ENCODE measurements at regions not wholly inside any gene's neighbourhood (a gene's known extent, or its start where the extent isn't known, plus 50 kb on each side); places are given as distances from the start of the nearest gene placed in this dataset.
"Not testable (repeated sequence)": the region's sequence is repeated elsewhere in the genome, so short reads cannot be mapped to it uniquely, and the experiment has no call there.

DNA sequence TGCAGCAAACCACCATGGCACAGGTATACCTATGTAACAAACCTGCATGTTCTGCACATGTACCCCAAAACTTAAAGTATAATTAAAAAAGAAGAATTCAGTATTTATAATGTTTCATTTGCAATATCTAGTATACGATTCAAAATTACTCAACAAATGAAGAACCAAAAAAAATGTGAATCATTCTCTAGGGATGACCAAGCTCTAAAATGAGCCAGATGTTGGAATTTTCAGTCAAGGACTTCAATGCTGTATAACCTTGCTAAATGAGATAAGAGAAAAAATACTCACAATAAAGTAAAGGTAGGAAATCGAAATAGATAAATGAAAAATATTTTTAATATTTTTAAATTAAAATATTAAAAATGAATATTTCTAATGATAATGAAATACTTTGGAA, 108.7 kb upstream of the ADRA1B start:
- no peak for DNase-seq (ENCODE audit: low read depth in 1 of 2, low spot score in 1 of 2)

DNA sequence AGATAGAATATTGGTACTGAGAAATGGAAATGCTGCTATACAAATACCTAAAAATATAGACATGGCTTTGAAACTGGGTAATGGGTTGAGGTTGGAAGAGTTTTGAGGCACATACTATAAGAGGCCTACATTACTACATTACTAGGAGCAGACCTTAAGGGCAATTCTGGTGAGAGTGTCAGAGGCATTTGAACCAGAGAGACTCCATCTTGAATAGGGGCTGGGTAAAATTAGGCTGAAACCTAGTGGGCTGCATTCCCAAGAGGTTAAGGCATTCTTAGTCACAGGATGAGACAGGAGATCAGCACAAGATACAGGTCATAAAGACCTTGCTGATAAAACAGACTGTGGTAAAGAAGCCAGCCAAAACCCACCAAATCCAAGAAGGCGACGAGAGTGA, 104.6 kb upstream of the ADRA1B start:
- no peak for DNase-seq (ENCODE audit: low read depth in 1 of 2, low spot score in 1 of 2)

DNA sequence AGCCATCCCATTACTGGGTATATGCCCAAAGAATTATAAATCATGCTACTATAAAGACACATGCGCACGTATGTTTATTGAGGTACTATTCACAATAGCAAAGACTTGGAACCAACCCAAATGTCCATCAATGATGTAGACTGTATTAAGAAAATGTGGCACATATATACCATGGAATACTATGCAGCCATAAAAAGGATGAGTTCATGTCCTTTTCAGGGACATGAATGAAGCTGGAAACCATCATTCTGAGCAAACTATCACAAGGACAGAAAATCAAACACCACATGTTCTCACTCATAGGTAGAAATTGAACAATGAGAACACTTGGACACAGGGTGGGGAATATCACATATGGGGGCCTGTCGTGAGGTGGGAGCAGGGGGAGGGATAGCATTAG, 103.5 kb upstream of the ADRA1B start:
- not testable (repeated sequence) for DNase-seq (ENCODE audit: low read depth in 1 of 2, low spot score in 1 of 2)

DNA sequence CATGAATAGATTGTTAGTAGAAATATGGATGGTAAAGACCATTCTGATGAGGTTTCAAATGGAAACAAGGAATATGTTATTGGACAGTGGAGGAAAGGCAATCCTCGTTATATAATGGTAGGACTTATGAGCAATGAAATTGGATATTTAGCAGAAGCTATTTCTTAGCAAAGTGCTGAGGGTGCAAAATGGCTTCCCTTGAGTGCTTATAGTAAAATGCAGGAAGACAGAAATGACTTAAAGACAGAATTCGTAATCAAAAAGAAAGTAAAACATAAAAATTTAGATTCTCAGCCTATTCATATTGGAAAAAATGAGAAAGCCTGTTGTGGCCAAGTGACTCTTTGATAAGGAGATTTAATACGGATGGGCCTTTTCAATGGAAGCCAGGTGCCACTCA, 102.1 kb upstream of the ADRA1B start:
- no peak for DNase-seq (ENCODE audit: low read depth in 1 of 2, low spot score in 1 of 2)

DNA sequence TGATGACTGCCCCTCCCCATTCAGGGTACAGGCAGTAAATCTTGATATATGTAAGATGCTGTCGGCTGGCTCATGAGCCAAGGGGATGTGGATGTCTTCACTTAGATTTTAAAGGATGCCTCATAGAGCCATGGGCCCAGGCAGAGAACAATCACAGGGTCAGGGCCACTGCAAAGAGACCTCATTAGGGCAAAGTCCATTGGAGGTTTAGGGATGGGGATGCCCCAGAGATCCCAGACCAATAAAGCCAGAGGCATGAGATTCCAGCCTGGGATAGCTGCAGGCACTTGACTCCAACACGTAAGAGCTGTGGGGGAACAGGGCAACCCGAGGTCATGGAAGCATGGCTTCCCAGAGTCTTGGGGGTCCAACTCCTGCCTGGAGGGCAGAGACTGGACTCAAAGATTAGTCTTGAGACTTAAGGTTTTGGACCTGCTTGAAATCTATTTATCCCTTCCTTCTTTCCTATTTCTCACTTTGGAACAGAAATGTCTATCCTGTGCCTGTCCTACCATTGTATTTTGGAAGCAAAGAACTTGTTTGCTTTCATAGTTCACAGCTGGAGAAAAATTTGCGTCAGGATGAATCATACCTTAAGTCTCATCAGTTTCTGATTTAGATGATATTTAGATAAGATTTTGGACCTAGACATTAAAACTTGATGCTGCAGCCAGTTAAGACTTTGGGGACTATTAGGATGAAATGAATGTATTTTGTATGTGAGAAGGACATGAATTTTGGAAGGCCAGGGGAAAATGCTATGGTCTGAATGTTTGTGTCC, 101.3 kb upstream of the ADRA1B start:
- DNase-seq (ENCODE audit: low read depth in 1 of 2, low spot score in 1 of 2), result no peak

DNA sequence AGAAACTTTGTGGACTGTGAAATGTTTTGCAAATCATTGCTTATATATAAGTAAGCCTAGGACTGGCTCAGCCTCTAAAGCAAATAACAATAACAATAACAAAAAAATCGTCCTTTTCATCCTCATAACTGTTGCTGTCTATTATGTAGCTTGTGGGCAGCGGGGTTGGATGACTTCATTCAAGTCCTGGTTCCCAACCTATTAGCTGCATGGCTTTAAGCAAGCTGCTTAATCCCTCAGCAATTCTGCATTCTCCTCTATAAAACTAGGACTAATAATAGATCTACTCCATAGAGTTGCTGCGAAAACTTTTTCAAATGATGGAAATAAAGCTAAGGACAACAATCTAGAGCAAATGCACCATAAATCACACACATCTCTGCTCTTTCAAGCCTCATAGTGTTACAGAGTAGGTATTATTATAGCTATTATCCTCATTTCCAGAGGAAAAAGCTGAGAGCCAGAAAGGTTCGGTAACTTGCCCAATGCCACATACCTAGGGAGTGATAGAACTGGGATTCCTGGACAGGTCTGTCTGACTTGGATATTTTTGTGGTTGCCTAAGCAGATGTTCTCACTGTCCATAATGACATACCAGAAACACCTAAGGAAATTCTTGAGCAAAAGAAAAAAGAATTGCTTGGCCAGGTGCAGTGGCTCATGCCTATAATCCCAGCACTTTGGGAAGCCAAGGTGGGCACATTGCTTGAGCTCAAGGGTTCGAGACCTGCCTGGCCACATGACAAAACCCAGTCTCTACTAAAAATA, 98.8 kb upstream of the ADRA1B start:
- DNase-seq (ENCODE audit: low read depth in 1 of 2, low spot score in 1 of 2), result no peak

DNA sequence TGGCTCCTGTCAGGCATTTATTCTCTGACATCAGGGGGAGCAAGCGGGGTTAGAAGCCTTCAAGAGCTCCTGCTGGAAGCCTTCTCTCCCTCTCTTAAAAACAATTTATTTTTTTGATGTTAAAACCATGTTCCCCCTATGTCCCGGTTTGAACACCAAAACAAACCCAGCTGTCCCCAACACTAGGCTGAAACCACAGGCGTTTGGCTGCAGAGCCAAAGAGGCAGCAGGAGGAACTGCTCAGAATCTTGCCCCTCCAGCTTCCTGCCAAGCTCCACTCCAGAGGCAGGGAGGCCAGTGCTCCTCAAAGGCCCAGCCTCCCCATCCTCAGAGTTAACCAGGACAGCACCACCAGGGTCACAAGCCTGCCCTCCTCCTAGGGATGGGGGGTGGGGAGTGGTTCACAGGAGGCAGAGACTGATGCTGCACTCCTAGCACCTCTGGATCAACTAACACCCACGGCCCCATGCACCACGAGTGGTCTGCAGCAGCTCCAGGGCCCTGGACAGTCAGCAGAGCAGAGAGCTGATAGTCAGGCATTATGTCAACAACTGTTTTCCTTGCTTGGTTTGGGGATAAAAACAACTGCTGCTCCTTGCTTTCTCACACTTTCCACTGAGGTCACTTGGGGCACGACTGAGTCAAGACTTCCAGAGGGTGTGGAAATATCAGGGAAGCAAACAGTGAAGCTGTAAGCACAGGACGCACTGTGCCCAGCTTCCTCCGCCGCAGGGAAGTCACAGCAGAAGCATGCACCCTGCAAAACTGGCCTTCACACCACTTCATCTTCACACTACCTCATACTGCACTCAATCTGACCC, 96.5 kb upstream of the ADRA1B start:
- no peak for DNase-seq (ENCODE audit: low read depth in 1 of 2, low spot score in 1 of 2)

DNA sequence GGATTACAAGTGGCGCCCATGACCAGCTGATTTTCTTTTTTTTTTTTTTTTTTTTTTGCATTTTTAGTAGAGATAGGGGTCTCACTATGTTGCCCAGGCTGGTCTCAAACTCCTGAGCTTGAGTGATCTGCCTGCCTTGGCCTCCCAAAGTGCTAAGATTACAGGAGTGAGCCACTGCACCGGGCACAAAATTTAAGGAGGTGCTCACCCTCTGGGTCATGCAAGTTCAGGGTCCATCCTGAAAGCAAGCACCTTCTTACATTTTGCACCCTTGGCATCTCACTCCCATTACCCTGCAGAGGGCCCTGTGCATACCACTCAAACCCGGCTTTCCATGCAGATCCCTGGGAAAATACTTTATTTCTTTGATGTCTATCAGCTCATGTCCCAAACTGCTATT, 95.6 kb upstream of the ADRA1B start:
- DNase-seq (ENCODE audit: low read depth in 1 of 2, low spot score in 1 of 2), result no peak

DNA sequence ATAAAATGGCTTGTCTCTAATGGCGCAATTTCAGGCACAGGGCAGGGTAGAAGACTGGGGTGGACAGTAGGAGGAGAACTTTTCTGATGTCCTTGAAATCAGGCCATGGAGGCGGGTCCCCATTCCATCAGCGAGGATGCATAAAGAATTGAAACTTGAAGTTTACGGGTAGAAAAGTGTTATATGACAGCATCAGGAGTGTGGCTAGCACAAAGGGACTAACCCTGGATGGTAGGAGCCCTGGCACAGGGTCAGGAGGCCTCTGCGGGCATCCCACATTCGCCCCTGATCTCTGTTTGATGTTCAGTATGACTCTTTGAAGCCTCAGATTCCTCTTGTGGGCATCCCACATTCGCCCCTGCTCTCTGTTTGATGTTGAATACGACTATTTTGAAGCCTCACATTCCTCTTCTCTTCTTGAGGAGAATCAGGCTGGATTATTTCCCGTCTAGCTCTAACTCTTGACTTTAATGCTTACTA, 94.8 kb upstream of the ADRA1B start:
- no peak for DNase-seq (ENCODE audit: low read depth in 1 of 2, low spot score in 1 of 2)

DNA sequence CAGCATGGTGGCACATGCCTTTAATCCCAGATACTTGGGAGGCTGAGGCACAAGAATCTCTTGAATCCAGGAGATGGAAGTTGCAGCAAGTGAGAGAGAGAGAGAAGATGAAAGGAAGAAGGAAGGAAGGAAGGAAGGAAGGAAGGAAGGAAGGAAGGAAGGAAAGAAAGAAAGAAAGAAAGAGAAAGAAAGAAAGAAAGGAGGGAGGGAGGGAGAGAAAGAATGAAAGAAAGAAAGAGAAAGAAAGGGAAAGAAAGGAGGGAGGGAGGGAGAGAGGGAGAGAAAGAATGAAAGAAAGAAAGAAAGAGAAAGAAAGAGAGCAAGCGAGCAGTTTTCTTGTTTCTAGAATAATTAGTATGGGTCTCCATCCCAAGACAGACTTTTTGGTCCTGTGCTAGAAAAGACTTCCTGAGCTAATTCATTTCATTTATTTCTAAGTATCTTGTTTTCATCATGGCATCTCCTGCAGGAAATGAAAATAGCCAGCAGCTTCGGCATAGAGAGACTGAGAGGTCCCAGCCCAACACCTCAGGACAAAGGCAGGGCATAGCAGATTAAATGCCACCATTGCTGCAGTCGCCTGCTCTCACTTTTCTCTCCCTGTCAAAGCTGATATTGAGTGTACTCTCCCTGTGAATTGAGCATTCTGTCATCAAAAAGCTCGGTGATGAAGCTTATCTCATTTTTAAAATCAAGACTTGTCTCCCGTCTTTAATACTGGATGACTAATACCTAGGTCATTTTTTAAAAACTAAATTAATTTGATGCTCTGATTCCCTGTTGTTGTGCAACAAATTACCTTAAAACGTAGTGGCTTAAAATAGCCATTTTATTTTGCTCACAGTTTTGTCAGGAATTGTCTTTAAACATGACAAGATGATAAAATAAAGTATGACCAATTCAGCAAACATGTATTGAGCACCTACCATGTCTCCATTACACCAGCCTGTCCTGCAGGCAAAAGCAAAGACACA, 91.8 kb upstream of the ADRA1B start:
- no peak for DNase-seq (ENCODE audit: low read depth in 1 of 2, low spot score in 1 of 2)

DNA sequence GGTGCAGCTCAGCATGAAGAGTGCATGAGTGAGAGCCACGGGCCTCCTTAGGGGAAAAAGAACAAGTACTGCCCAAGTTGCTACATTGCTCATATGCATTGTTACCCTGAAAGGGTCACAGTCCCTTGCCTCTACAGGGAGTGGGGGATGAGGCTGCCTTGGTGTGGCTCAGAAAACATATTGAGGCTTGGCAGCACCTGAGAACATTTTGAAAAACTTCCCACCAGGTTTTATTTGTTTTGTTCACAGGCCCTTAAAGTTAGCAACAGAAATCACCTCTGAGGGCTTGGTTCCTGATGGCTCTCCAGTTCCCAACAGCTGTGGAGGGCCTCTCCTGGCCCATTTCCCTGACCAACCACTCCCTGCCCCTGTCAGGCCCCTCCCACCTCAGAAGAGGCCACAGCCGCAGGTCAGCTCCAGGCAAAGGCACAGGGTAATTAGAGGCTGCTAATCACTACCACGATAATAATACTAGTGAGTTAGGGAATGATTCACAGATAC, 90.7 kb upstream of the ADRA1B start:
- DNase-seq (ENCODE audit: low read depth in 1 of 2, low spot score in 1 of 2), result no peak

DNA sequence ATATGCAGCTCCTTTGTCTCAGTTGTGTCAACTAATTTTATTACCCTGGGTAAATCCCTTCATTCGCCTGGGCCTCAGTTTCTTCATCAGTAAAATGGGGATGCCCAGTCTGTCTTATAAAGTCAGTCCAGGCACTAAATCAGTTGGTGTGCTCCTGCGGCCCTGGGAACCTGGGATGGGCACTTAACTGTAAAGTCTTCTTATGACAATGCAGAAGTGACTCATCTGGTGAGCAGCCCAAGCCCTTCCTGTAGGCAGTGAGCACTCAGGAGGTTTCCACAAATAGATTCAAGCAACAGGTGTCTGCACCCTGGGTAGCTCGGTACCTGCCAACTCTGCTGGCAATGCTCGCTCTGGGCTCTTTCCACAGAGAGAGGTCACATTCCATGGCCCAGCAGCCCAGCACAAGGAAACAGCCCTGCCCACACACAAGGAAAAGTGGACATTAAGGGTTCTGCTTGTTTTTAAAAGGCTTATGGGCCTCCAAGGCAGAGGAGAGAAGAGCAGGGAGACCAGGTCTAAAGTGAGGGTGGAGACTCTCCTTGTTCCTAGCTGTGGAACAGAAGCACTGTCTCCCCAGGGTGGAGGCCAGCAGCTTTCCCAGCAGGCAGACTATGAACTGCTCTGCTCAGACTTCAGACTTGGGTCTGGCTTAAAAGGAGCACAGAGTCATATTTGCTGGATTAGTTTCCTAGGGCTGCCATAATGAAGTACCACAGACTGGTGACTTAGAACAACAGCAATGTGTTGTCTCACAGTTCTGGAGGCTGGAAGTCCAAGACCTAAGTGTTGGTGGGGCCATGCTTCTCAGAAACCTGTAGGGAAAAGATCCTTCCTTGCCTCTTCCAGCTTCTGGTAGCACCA, 89.7 kb upstream of the ADRA1B start:
- no peak for DNase-seq (ENCODE audit: low read depth in 1 of 2, low spot score in 1 of 2)

DNA sequence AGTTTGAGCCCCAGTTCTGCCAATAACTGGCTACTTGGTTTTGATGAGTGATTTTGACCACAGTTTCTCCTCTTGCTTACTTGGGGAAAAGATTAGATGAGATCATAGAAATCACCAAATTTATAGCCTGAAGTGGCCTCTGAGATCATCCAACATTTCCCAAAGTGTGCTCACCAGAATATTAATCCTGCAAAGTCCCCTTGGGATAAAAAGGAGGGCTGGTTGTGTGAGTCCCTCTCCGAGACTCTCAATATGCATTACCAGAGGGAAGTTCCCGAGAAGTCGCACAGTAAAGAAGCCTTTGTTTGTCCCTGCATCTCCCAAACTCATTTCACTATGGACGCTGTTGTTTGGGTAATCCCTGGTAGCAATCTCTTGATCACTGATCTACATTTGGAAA, 88.4 kb upstream of the ADRA1B start:
- DNase-seq (ENCODE audit: low read depth in 1 of 2, low spot score in 1 of 2), result no peak

DNA sequence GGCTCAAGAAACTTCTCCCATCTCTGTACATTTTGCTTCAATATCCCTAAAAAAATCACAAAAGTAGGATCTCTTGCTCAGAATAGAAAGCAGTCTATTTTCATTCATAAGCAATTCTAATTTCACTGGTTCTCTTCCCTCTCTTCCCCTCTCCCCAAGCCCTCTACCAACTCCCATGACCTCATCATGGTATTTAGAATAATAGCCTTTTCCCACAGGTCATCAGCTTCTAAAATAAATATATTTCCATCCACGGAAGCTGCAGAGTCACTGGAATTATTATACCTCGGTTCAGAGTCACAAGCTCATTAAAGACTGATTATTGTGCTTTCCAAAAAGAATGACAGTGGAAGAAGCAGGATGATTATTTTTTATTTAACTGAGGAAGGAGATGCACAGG, 84.2 kb upstream of the ADRA1B start:
- no peak for DNase-seq (ENCODE audit: low read depth in 1 of 2, low spot score in 1 of 2)

DNA sequence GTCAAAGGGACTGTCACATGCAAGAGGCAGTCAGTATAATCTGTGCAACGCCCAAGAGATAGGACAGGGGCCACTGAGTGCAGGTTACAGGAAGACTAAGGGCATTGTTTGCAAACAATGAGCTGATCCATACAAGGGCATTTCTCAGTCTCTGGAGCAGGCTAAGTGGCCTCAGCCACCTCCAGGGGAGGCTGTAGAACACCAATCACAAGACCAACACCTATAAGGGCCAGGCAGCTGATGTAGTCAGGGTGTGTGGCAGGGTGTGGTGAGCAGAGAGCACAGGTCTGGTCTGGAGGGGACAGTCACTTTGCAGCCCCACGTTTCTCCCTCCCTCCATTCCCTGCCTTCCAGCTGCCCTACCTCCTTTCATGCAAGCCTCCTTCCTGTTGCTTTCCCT, 83.2 kb upstream of the ADRA1B start:
- no peak for DNase-seq (ENCODE audit: low read depth in 1 of 2, low spot score in 1 of 2)

DNA sequence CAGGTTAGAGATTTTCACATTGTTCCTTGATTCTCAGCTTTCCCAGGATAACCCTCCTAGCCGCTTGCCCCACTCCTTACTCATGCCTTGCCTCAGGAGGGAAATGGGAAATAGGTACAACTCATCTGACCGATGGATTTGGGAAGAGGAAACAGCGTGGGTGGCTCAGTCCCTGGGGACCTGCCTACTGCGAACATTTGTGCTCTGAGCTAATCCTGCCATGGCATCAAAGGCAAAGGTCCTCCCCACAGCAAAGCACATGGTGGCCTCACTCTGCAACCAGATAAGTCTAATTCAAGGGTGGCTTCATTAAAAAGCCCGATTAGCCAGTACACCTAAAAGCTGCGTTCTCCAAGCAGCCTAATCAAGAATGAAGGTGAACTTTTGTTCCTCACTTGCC, 82.4 kb upstream of the ADRA1B start:
- no peak for DNase-seq (ENCODE audit: low read depth in 1 of 2, low spot score in 1 of 2)

DNA sequence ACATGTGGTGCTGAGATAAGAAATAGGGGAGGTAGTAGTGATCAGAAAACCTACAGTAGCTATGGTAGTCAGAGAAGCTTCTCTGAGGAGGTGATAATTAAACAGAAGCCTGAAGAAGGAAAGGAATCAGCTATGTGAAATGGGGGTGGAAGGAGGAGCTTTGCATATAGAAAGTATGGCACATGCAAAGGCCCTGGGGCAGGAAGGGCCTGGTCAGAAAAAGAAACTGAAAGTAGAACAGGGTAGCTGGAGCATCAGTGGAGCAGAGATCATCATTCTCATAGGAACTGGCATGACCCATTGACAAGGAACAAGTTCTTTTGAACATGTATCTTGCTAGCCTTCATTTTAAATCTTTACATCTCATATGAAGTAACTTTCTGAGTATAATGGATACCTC, 80.7 kb upstream of the ADRA1B start:
- no peak for DNase-seq (ENCODE audit: low read depth in 1 of 2, low spot score in 1 of 2)

DNA sequence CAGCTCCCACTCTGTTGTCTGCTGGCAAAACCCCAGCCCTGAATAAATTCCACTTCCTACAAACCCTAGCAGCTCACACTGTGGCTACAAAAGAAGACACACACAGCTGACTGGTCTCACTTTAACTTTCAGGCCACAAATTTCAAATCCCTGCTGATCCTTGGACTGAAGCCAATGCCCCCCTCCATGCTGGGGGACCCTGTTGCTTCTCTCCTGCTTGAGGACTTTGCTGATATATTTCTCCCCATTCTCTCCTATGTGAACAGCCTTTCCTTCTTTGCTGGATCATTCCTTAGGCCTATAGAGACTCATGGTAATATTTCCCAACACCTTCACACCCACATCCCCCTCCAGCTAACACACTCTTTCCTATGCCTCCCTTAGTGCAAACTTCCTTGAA, 79.6 kb upstream of the ADRA1B start:
- no peak for DNase-seq (ENCODE audit: low read depth in 1 of 2, low spot score in 1 of 2)

DNA sequence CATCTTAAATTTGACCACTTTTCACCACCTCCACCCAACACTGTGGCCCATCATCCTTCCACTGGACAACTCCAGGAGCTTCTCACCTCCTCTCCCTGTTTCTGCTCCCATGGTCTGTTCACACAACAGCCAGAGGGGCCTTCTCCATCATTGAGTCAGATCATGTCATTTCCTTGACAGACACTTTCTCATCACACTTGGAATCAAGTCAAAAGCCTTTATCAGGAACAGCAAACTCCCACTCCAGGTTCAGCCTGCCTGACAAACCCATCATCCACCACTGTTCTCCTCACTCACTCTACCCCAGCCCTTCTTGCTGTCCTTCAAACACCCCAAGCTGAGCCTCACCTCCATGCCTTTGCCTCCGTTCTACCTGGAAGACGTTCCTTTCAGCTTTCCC, 78.4 kb upstream of the ADRA1B start:
- no peak for DNase-seq (ENCODE audit: low read depth in 1 of 2, low spot score in 1 of 2)
